ENCODE measurements at regions not wholly inside any gene's neighbourhood (a gene's known extent, or its start where the extent isn't known, plus 50 kb on each side); places are given as distances from the start of the nearest gene placed in this dataset.

DNA sequence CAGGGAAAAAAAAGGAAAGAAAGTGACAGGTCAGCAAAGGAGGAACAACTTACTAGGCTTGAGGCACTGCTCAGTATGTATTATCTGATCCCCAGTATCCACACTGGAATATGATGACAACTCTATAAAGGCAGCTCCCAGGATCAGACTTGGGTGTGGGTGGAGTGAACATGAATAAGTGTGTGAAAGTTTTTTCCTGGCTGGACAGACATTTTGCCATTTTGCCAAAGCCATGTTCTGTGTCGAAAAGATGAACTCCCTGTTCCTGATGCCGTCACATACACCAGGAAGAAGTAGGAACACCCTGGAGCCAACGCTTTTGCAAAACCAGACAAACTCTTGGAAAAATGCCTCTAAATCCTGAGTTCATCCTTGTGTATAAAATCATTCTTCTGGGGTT is 143.2 kb upstream of the MEOX2 start:
- Histone ChIP-seq H3K27ac (ENCODE audit: extremely low read depth, low read depth, low read length) (no peak overlapping the region), H3K36me3 (ENCODE audit: control insufficient read depth, insufficient read depth, low read length) (no peaks in the 10 kb centered on the region), H2AFZ (ENCODE audit: low read depth, low read length) (no peak overlapping the region), H3K79me2 (ENCODE audit: control insufficient read depth, insufficient read depth, low read length) (no peaks in the 10 kb centered on the region), H3K4me2 (ENCODE audit: insufficient read depth, low read length) (no peak overlapping the region), H3K9me1 (ENCODE audit: control insufficient read depth, insufficient read depth, low read length) (no peaks in the 10 kb centered on the region), H3K9me3 (replicated peaks; ENCODE audit: control insufficient read depth, insufficient read depth, low read depth, low read length) (no peaks in the 10 kb centered on the region), H3K9ac (ENCODE audit: insufficient read depth in 1 of 2, low read depth in 2 of 2, low read length in 2 of 2) (no peak overlapping the region), H3K4me3 (no peak overlapping the region), H3K4me1 (replicated peaks in 1 of 2; ENCODE audit: control insufficient read depth in 2 of 2, insufficient read depth in 2 of 2, low read length in 2 of 2) (no peaks in the 10 kb centered on the region), H3K27me3 (ENCODE audit: control insufficient read depth in 2 of 2, insufficient read depth in 2 of 2, low read length in 2 of 2) (no peaks in the 10 kb centered on the region), H4K20me1 (replicated peaks; ENCODE audit: control insufficient read depth, insufficient read depth, low read length) (no peaks in the 10 kb centered on the region)
- POLR2A ChIA-PET: no interaction called here
- ATAC-seq (no peak), DNase-seq (ENCODE audit: extremely low read depth in 1 of 4, low spot score in 3 of 4) (no peak), FAIRE-seq (no peak)
- no TSS peak for BruUV-seq (replicated peaks)
- in situ Hi-C loops (cut with MboI): no loop called here
- WGBS (ENCODE audit: insufficient coverage, low coverage, missing lambda C conversion rate): 0% methylated on average over 3 of the region's 3 CpGs
- intact Hi-C loops (cut with micrococcal nuclease): no loop called here
- CTCF ChIA-PET (ENCODE audit: low intra/inter-chr PET ratio): no interaction called here
- TF ChIP-seq KHSRP (IDR thresholded peaks at IDR 0.05) (no peak), CREB1 (IDR thresholded peaks at IDR 0.05) (no peak), CREB1 (CRISPR knock-in tag; IDR thresholded peaks at IDR 0.05) (no peak), CLOCK (CRISPR knock-in tag; IDR thresholded peaks at IDR 0.05; ENCODE audit: borderline replicate concordance) (no peak), WHSC1 (IDR thresholded peaks at IDR 0.05; ENCODE audit: low read length) (no peak), ZNF699 (CRISPR knock-in tag; IDR thresholded peaks at IDR 0.05; ENCODE audit: insufficient replicate concordance) (no peak), SMAD2 (IDR thresholded peaks at IDR 0.05; ENCODE audit: low read depth, low read length) (no peak), POLR2G (IDR thresholded peaks at IDR 0.05; ENCODE audit: low read depth, low read length) (no peak), E2F5 (CRISPR knock-in tag; IDR thresholded peaks at IDR 0.05) (no peak), CREBBP (IDR thresholded peaks at IDR 0.05; ENCODE audit: low read depth, low read length) (no peak), DNMT1 (IDR thresholded peaks at IDR 0.05) (no peak)
- TF ChIP-seq, protein P1, sequence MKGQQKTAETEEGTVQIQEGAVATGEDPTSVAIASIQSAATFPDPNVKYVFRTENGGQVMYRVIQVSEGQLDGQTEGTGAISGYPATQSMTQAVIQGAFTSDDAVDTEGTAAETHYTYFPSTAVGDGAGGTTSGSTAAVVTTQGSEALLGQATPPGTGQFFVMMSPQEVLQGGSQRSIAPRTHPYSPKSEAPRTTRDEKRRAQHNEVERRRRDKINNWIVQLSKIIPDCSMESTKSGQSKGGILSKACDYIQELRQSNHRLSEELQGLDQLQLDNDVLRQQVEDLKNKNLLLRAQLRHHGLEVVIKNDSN (CRISPR knock-in tag; IDR thresholded peaks at IDR 0.05): no peak
- TF ChIP-seq, protein P2, sequence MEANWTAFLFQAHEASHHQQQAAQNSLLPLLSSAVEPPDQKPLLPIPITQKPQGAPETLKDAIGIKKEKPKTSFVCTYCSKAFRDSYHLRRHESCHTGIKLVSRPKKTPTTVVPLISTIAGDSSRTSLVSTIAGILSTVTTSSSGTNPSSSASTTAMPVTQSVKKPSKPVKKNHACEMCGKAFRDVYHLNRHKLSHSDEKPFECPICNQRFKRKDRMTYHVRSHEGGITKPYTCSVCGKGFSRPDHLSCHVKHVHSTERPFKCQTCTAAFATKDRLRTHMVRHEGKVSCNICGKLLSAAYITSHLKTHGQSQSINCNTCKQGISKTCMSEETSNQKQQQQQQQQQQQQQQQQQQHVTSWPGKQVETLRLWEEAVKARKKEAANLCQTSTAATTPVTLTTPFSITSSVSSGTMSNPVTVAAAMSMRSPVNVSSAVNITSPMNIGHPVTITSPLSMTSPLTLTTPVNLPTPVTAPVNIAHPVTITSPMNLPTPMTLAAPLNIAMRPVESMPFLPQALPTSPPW (CRISPR knock-in tag; IDR thresholded peaks at IDR 0.05): no peak
- TF ChIP-seq, protein P3, sequence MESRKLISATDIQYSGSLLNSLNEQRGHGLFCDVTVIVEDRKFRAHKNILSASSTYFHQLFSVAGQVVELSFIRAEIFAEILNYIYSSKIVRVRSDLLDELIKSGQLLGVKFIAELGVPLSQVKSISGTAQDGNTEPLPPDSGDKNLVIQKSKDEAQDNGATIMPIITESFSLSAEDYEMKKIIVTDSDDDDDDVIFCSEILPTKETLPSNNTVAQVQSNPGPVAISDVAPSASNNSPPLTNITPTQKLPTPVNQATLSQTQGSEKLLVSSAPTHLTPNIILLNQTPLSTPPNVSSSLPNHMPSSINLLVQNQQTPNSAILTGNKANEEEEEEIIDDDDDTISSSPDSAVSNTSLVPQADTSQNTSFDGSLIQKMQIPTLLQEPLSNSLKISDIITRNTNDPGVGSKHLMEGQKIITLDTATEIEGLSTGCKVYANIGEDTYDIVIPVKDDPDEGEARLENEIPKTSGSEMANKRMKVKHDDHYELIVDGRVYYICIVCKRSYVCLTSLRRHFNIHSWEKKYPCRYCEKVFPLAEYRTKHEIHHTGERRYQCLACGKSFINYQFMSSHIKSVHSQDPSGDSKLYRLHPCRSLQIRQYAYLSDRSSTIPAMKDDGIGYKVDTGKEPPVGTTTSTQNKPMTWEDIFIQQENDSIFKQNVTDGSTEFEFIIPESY (CRISPR knock-in tag; IDR thresholded peaks at IDR 0.05): no peak
